ENCODE measurements at regions not wholly inside any gene's neighbourhood (a gene's known extent, or its start where the extent isn't known, plus 50 kb on each side); places are given as distances from the start of the nearest gene placed in this dataset.
A peak's percentile ranks its signal among the peaks of the same experiment; 100 is the strongest.
"Not testable (repeated sequence)": the region's sequence is repeated elsewhere in the genome, so short reads cannot be mapped to it uniquely, and the experiment has no call there.

DNA sequence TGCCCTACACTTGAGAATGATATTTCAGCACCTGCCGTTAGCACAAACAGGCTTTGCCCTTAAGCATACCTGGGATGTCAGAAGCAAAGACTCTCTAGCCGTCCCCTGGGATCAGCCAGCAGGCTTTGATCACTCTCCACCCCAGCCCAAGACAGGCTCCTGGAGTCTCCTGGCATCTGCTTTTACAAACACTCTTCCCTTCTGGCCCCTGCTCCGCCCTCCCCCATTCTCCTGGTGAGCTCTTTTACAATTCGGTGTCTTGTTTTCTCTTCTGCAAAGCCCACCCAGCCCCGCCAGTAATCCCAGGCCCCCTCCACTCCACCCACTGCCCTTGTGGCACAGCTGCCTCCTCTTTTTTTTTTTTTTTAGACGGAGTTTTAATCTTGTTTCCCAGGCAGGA is 50.4 kb downstream of the KATNIP start:
- DNase-seq: no peak

DNA sequence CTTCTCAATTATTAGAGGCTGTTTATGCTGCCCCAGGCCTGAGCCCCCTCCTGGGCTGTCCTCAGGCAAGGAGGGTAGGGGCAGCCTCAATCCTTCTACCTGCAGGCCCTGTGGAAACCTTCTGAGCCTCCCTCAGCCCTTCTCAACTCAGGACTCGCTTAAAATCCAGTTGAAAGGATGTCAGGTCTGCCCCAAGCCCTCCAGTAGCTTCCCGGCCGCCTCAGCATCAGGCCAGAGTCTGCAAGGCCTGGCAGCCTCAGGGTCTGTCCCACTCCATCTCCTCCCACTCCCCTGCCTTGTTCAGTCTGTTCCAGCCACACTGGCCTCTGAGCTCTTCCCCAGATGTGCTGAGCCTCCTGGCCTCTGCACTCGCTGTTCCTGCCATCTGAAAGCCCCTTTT is 52.2 kb downstream of the KATNIP start:
- DNase-seq: no peak

DNA sequence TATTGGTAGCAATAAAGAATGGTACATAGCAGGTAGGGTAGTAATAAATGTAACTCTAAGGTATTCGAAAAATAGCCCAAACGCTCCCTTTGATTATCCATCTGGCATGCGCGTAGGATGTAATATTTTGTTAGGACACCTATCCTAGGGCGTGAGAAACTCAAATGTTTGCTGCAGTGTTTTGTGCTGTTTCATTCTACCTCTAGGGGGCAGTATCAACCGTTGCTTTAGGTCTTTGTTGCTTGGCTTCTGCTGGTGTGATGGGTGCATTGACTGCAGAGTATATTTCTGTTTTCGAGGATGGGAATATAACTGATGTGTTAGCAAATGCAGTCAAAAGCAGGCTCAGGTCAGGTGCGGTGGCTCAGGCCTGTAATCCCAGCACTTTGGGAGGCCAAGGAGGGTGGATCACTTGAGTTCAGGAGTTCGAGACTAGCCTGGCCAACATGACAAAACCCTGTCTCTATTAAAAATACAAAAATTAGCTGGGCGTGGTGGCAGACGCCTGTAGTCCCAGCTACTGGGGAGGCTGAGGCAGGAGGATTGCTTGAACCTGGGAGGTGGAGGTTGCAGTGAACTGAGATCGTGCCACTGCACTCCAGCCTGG is 55.7 kb downstream of the KATNIP start:
- DNase-seq: peak in 1 of 2 experiments; percentile 31

DNA sequence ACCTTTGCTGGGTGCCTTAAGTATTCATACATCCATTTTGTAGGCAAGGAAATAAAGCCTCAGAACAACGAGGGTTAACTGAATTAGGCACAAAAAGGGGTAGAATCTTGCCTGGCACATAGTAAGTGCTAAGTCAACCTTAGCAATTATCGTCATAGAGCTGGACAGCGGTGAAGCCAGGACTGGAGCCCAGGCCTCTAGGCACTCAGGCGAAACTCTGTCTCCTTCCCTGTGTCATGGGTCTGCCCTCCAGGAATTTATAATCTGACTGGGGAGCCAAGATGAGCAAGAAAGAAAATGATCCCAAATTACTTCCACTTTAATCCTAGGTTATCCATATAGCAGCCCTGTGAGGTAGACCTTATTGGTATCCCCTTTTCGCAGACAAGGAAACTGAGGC is 61.4 kb downstream of the KATNIP start:
- no peak for DNase-seq

DNA sequence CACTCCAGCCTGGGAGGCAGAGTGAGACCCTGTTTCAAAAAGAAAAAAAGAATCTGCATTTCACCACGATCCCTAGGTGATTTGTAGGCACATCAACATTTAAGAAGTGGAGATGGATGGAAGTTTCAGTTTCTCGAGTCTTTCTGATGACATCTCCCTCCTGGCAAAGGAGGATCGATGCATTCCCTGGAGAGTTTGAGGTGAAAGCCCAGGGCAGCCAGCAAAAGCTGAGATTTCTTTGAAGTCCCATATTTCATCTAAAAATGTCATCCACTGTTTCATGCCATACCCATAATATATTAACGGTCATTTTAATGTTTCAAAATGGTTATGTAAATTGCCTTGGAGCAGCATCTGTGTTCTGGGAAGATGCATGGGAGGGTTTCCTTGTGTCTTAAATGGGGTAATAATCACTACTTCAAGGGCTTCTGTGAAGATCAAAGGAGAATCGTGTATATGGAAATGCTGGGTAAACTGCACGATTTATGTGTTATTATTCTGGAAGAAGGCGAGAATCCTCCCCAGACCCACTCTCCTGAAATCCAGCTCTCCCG is 63.4 kb downstream of the KATNIP start:
- no peak for DNase-seq

DNA sequence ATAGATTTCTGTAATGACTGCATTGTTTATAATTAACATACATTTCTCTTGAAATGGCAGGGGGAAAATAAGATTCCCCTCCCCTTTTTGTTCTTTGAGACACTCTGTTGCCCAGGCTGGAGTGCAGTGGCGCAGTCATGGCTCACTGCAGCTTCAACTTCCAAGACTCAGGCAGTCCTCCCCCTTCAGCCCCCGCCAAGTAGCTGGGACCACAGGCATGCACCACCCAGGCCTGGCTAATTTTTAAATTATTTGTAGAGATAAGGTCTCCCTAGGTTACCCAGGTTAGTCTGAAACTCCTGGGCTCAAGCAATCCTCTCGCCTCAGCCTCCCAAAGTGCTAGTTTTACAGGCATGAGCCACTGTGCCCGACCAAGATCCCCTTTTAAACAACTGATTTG is 67.7 kb downstream of the KATNIP start:
- no peak for DNase-seq

DNA sequence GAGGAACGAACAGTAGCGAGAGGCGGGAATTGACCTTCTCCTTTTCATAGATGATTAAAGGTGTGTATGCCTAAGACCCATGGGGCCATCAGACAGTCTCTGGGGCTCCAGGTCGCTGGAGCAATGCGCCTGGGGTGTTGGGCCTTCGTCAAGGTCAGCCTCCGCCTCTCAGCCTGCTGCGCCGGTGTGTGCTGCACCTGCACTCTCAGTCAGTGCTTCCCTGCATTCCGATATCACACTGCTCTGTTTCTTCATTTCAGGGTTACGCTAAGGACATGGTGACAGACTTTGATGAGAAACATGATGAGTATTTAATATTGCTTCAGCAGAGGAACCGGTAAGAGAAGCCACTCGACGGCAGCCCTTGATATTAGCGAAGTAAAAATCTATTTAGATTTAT is 68.2 kb downstream of the KATNIP start:
- no peak for DNase-seq

DNA sequence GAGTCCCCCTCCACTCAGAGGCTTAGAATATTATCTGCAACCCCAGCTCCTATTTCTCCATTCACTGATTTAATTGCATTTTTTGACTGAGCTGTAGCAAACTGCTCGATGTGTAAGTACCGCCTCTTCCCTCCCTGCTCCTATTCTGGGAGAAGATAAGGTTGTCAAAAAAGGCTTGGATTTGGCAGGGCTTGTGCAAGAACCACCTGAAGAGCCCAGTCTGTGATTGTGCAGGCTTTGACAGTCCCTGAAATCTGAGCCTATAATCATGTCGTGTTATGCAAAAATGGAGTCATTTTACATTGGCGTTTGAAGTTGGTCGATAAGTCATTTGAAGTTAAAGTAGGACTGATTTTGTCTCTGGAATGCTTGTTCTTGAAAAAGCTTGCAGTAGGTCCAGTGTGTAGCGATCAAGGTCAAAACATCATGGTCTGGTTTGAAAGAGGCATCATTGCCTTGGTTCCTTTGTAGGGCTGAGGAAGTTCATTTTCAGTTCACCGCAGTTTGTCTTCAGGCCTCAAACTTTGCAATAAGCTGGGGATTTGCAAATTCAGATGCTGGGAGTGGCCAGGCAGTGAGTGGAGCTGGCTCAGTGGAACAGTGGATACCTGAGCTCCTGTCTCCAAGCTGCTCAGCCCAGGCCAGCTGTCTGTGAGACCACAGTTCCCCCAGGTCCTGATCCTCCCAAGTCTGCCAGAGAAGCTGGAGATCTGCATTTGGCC is 68.8 kb downstream of the KATNIP start:
- no peak for DNase-seq

DNA sequence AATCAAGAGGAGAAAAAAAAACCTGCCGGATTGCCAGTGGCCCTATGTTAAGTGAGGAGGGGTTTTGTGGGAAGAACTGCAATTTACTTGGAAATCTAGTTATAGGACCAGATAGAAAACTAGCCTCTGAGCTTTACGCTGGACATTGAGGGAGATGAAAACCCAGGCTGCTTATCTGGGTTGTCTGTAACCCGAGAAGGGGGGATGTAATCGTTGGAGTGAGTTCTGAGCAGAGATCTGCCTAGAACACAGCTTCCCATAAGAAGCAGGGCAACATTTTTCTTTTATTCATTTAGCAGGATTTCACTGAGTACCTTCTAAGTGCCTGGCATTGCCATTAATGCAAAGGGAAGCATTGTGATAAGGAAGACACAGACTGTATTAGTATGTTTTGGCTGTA is 70.6 kb downstream of the KATNIP start:
- DNase-seq: no peak

DNA sequence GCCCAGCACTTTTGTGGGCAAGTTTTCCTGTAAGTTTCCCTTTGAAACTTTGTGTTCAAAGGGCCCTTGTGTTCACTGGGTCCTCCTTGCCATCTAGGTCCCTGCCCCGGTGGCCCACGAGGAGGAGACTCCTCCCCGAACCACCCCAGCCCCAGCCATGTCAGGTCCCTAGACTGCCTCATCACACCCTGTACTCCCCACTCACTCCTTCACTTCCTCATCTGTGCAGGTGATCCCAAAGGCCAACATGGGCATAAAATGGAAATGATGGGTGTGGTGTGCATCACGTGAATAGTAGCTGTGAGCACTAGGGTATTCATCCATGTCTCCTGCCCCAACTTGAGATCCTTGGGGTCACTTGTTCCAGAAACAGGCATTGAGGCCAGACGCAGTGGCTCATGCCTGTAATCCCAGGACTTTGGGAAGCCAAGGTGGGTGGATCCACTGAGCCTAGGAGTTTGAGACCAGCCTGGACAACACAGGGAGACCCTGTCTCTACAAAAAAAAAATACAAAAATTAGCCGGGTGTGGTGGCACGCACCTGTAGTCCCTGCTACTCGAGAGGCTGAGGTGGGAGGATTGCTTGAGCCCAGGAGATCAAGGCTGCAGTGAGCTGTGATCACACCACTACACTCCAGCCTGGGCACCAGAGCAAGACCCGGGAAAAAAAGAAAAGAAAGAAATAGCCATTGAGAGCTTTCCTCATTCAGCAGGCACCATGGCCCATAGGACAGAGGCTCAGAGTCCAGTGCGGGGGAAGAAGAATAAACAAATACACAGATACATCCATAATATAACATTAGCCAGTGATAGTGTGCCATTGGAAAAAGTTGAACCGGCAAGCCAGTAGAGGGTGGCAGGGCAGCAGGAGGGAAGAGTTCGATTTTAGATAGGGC is 74.5 kb downstream of the KATNIP start:
- DNase-seq: no peak

DNA sequence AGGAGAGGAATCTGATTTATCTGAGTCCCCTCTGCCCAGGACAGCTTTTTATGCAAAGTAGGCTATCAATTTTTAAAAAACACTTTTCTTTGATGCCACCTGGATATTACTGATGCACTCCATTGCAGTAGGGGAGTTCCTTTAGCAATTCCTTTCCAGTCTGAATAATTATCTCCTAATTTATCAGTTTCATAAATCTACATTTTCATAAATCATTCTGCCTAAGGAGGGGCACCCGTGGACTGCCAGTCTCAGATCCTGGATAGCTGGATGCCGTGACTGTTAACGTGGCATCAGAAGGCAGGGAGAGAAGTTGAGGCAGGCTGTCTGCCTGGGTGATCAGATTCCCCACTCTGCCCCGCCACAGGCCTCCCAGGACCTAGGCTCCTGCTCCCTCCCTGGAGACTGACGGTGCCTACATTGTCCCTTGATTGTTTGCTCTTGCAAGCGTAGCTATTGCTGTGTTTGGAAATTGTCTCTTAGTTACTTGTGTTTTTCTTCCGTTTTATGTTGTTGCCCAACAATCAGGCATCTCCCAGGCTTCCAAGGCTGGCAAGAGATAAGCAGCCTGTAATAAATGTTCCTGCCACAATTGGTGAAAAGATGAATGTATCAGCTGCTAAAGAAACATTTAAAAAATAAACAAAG is 75.2 kb downstream of the KATNIP start:
- DNase-seq: peak in 1 of 2 experiments; percentile 14

DNA sequence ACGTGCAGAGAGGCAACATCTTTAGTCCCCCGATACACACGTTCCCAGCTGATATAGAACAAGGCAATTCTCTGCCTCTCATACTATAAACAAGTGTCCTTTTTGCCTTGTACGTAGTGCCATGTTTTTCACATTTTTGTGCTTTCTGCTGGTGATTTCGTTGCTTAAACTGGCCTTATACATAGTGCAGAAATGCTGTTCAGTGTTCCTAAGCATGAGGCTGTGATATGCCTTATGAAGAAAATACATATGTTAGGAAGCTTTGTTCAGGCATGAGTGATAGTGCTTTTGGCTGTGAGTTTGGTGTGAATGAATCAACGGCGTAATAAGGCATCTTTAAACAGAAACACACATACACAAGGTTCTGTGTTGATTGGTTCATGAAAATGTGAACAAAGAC is 77.2 kb downstream of the KATNIP start:
- no peak for DNase-seq

DNA sequence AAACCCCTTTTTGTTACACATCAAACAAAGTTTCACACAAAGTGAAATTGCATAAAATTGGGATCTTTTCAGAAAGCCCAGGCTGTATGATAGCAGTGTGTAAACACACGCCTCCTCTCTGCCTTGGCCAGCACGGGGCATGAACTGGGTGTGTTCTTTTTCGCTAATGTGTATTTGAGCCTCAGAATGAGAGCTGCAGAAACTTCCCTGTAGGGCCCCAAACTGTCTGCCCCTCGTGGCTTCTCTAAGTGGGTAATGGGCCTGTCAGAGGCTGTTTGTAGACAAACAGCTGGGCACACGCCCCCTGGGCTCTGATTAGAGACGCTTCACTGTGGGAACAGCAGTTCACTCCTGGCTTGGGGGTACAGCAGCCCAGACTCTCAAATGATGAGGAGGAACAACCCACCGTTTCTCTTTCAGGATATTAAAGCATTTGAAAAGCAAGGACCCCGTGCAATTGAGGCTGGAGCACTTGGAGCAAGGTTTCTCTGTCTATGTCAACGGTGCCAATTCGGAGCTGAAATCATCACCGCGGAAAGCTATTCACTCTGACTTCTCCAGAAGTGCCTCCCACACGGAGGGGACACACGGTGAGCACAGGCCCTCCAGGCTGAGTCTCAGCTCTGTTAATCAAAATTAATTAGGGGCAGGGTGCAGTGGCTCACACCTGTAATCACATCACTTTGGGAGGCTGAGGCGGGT is 78.4 kb downstream of the KATNIP start:
- peak; percentile 43 to 86 for DNase-seq

DNA sequence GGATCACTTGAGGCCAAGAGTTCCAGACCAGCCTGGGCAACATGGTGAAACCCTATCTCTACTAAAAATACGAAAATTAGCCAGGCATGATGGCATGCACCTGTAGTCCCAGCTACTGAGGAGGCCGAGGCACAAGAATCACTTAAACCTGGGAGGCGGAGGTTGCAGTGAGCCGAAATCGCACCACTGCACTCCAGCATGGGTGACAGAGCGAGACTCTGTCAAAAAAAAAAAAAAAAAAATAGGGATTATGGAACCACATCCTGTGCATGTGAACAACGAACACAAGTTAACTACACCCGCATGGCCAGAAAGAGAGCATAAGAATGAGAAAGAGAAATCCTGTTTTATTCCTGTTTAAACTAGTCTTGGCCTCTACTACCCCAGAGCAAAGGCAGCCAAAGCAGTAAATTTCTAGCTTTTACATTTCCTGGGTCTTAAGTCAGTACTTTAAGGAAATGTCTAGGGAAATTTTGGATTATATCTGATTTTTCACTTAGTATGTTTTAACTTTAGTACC is 79.1 kb downstream of the KATNIP start:
- DNase-seq: not testable (repeated sequence)

DNA sequence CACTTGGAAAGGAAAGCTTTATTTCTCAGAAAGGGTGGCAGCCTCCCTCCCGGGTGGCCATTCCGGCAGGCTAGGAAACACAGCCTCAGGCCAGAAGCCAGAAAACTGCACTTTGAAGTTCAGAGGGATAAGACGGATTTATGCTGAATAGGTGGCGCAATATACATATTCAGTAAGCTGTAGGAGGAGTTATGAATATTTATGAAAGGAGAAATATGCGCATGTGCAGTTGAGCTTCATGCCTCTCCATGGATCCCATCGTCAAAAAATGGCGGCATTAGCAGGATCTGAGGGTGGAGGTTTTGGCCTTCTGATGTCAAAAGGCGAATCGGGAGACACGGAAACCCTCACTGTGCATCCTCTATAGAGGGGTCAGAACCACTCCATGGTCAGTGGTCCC is 82.3 kb downstream of the KATNIP start:
- no peak for DNase-seq

DNA sequence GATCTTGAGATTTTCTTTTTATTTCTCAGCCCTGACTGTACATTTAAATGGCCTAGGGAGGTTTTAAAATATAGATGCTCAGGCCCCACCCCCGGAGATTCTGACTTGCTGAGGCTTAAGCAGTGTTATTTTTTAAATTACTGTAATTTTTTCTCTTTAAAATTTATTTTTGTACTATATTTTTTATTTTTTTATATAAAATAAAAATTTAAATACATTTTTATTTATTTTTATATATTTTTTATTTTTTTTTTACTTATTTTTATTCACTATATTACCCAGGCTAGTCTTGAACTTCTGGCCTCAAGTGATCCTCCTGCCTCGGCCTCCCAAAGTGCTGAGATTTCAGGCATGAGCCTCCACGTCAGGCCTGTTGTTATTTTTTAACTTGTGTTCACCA is 83.3 kb downstream of the KATNIP start:
- no peak for DNase-seq

DNA sequence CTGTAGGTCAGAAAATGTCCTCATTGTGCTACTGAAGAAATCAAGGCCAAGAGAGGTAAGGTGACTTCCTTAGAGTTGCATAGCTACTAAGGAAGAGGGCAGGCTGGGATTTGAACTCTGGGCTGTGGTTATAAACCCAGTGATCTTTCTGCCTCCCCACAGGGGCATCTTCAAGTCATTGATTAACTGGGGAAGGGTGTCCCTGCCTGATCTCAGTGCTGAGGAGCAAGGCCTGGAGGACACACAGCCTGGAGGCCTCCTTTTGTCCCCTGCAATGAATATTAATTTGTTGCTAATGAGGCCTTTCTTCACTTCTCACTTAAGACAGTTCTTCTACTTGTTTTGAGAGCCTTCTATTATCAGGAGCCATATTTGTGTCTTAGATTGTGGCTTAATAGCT is 83.8 kb downstream of the KATNIP start:
- DNase-seq: no peak

DNA sequence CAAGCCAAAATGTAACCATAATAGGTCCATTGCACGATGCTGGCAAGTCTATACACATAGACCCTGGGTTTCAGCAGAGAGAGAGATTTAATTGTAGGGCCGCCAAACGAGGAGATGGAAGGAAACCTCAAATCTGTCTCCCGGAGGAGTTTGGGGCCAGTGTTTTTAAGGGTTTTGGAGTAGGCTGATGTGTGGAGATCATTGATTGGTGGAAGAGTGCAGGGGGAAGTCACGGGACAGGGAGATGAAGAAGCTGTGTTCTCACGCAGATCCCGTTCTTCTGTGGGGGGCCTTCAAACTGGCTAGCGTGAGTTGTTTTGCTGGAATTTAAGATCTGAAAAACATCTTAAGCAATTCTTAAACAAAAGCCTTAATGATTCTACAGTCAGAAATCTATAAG is 84.8 kb downstream of the KATNIP start:
- DNase-seq: no peak

DNA sequence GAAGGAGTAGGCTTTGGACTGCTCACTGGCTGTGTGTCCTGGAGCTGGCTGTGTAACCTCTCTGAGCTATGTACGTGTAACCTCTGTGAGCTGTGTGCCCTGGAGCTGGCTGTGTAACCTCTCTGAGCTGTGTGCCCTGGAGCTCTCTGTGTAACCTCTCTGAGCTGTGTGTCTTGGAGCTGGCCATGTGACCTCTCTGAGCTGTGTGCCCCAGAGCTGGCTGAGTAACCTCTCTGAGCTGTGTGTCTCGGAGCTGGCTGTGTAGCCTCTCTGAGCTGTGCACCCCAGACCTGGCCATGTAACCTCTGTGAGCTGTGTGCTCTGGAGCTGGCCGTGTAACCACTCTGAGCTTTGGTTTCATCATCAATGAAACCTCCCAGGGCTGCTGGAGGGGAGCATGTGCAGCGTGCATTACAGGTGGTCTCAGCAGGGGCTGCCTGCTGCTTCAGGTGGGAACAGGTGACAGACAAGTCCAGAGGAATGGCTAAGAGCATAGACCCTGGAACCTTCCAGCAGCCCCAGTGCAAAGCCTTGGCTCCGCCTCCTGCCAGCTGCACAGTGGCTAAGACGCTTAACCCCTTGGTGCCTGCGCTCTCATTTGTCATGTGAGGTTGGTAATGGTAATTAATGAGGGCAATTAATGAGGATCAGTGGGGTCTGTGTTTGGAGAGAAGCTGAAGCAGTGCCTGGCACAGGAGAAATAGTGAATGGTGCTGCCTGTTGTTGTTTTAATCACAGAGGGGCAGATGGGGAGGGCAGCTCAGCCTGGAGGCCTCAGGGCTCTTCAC is 86.7 kb downstream of the KATNIP start:
- no peak for DNase-seq

DNA sequence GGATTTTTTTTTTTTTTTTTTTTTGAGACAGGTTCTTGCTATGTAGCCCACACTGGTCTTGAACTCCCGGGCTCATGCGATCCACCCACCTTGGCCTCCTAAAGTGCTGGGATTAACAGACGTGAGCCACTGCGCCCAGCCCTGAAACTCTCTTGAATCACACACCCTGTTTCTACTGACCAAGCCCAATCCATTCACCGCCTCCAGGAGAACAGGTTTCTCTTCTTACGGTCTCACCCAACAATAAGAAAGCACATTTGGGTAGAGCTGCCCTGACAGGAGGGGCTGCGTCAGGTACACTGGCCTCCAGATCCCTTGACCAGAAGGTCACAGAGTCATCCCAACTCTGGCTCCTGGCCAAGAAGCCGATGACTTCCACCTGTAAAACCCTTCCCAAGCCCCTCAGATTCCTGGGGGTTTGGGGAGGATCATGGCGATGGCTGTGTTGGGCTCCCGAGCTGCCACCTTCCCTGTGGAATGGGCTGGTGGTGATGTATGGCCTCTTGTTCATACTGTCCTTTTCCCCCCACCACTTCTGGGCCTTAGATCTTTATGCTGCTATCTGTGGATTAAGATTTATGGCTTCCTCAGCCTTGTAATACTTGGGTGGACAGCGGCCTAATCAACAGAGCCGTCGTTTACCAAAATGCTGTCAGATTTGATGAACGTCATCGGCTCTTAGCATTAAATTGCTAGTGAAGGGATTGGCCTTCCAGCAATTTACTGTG is 89.1 kb downstream of the KATNIP start:
- no peak for DNase-seq
